HCT116 (cell line): ENCODE measurements at regions not wholly inside any gene's neighbourhood (a gene's known extent, or its start where the extent isn't known, plus 50 kb on each side); places are given as distances from the start of the nearest gene placed in this dataset.

Experiments used
- ATAC-seq: fragments of 200-7000 bp; cut with Tn5 transposase; 2 replicates; pipeline ENCODE4 v1.9.1; 2020; ENCODE audit warnings: mild to moderate bottlenecking, moderate library complexity
- BruUV-seq: library from RNA; stranded (reverse); fragments of 400-500 nt; replicated peaks from 2 replicates; lab custom pipeline; 2021; lab: Mats Ljungman, UMichigan
- CTCF ChIA-PET: fragments of 300-600 bp; sonication (Branson Sonifier 250); formaldehyde crosslinking; loops from one replicate; lab custom pipeline; 2021; ENCODE audit warnings: antibody characterized with exemption; lab: Charles Lee
- POLR2A ChIA-PET: fragments of 300-600, 350-600 bp; sonication (Branson Sonifier 250); formaldehyde crosslinking; loops from one replicate; lab custom pipeline; 2021; ENCODE audit warnings: antibody characterized with exemption; lab: Charles Lee
- RAD21 ChIA-PET, 2 experiments: fragments of 300-600 bp; sonication (Branson Sonifier 250); formaldehyde crosslinking; loops; one replicate each; lab custom pipeline; 2023; ENCODE audit warnings: low total read pairs in 2 of 2; ENCODE audit not compliant: uncharacterized antibody in 2 of 2, unreplicated experiment in 2 of 2, low non-redundant PET in 1 of 2; lab: Charles Lee
- DNase-seq: peaks from one replicate; pipeline ENCODE4 v3.0.0-alpha.2; 2010; ENCODE audit warnings: low read depth, low spot score
- H2AFZ ChIP-seq: fragments of 200-600 bp; shearing (Covaris generic), sonication (generic); 2 replicates; pipeline ENCODE4 v1.6.1; 2017; ENCODE audit warnings: low read depth, mixed run types, mixed read lengths, antibody characterized with exemption, low read length; ENCODE audit not compliant: poor library complexity, severe bottlenecking
- H3K27ac ChIP-seq: 2 replicates; pipeline ENCODE4 v1.5.1; 2012; ENCODE audit warnings: low read depth, low read length
- H3K27me3 ChIP-seq: fragments of 200-600 bp; sonication (generic); 2 replicates; pipeline ENCODE4 v1.6.1; 2016; ENCODE audit warnings: mixed run types, low read length, mixed read lengths; ENCODE audit not compliant: insufficient read depth
- H3K36me3 ChIP-seq, 2 experiments: fragments of 200-500 bp in 1 of 2; fragments of 200-600 bp in 1 of 2; sonication (Bioruptor generic) in 1 of 2; sonication (generic) in 1 of 2; 2 replicates each; pipeline versions ENCODE4 v1.5.1 to v1.6.1; 2014 to 2016; ENCODE audit warnings: low read length in 2 of 2, inconsistent platforms in 1 of 2, mixed read lengths in 1 of 2, mixed run types in 1 of 2; ENCODE audit not compliant: insufficient read depth in 2 of 2, control insufficient read depth in 1 of 2
- H3K4me1 ChIP-seq, 2 experiments: fragments of 200-600 bp in 1 of 2; sonication (generic) in 1 of 2; 2 replicates each; pipeline versions ENCODE4 v1.5.1 to v1.6.1; 2012 to 2017; ENCODE audit warnings: low read length in 2 of 2, inconsistent platforms in 1 of 2, mild to moderate bottlenecking in 1 of 2, mixed read lengths in 1 of 2, mixed run types in 1 of 2, moderate library complexity in 1 of 2; ENCODE audit not compliant: insufficient read depth in 2 of 2, control insufficient read depth in 1 of 2
- H3K4me2 ChIP-seq: fragments of 200-600 bp; sonication (generic); 2 replicates; pipeline ENCODE4 v1.6.1; 2017; ENCODE audit warnings: mixed run types, low read length, mixed read lengths
- H3K4me3 ChIP-seq, 2 experiments: fragments of 200-600 bp in 1 of 2; sonication (generic) in 1 of 2; replicated peaks in 1 of 2; 2 replicates each; pipeline ENCODE4 v1.5.1; 2011 to 2016; ENCODE audit warnings: low read length in 2 of 2, control low read depth in 1 of 2, low read depth in 1 of 2, mild to moderate bottlenecking in 1 of 2, mixed read lengths in 1 of 2, mixed run types in 1 of 2
- H3K79me2 ChIP-seq: fragments of 200-600 bp; sonication (generic); 2 replicates; pipeline ENCODE4 v1.6.1; 2017; ENCODE audit warnings: mild to moderate bottlenecking, mixed run types, low read length, moderate library complexity, mixed read lengths; ENCODE audit not compliant: insufficient read depth
- H3K9ac ChIP-seq: fragments of 200-600 bp; sonication (generic); 2 replicates; pipeline ENCODE4 v1.6.1; 2016; ENCODE audit warnings: low read length, mixed read lengths
- H3K9me2 ChIP-seq: fragments of 200-600 bp; sonication (generic), shearing (Covaris generic); 2 replicates; pipeline ENCODE4 v1.6.1; 2017; ENCODE audit warnings: mixed run types, mild to moderate bottlenecking, moderate library complexity; ENCODE audit not compliant: insufficient read depth
- H3K9me3 ChIP-seq, 2 experiments: fragments of 200-500 bp in 1 of 2; fragments of 200-600 bp in 1 of 2; sonication (Bioruptor generic) in 1 of 2; sonication (generic) in 1 of 2; 2 replicates each; pipeline ENCODE4 v1.6.1; 2014 to 2017; ENCODE audit warnings: low read length in 2 of 2, mixed read lengths in 2 of 2, inconsistent platforms in 1 of 2, low read depth in 1 of 2, mild to moderate bottlenecking in 1 of 2, mixed run types in 1 of 2, moderate library complexity in 1 of 2; ENCODE audit not compliant: control insufficient read depth in 1 of 2, insufficient read depth in 1 of 2
- H4K20me1 ChIP-seq: fragments of 200-600 bp; sonication (generic), shearing (Covaris generic); 2 replicates; pipeline ENCODE4 v1.6.1; 2017; ENCODE audit warnings: mixed run types, mild to moderate bottlenecking, moderate library complexity; ENCODE audit not compliant: insufficient read depth
- CBX3 ChIP-seq: IDR thresholded peaks from 2 replicates; pipeline ENCODE4 v1.6.1; 2012; ENCODE audit warnings: low read depth
- CEBPB ChIP-seq: IDR thresholded peaks from 2 replicates; pipeline ENCODE4 v1.6.1; 2012; ENCODE audit warnings: low read depth
- EGR1 ChIP-seq: IDR thresholded peaks from 2 replicates; pipeline ENCODE4 v1.6.1; 2012; ENCODE audit warnings: low read depth
- ELF1 ChIP-seq: IDR thresholded peaks from 2 replicates; pipeline ENCODE4 v1.6.1; 2012; ENCODE audit warnings: low read depth, borderline replicate concordance
- EZH2phosphoT487 ChIP-seq: fragments of 200-600 bp; IDR thresholded peaks from 2 replicates; pipeline ENCODE4 v1.6.1; 2018; ENCODE audit warnings: antibody characterized with exemption, borderline replicate concordance
- FOSL1 ChIP-seq: IDR thresholded peaks from 2 replicates; pipeline ENCODE4 v1.6.1; 2012; ENCODE audit warnings: low read depth
- JUND ChIP-seq: IDR thresholded peaks from 2 replicates; pipeline ENCODE4 v1.6.1; 2012
- MAX ChIP-seq: IDR thresholded peaks from 2 replicates; pipeline ENCODE4 v1.6.1; 2012
- POLR2A ChIP-seq: IDR thresholded peaks from 2 replicates; pipeline ENCODE4 v1.7.0; 2011; ENCODE audit warnings: borderline replicate concordance; ENCODE audit not compliant: insufficient read depth, insufficient read length; ENCODE audit errors: extremely low read depth
- RAD21 ChIP-seq: IDR thresholded peaks from 2 replicates; pipeline ENCODE4 v1.6.1; 2012; ENCODE audit warnings: low read depth, mild to moderate bottlenecking
- SIN3A ChIP-seq: IDR thresholded peaks from 2 replicates; pipeline ENCODE4 v1.6.1; 2012; ENCODE audit warnings: low read depth
- SP1 ChIP-seq: IDR thresholded peaks from 2 replicates; pipeline ENCODE4 v1.6.1; 2012; ENCODE audit warnings: low read depth
- SRF ChIP-seq: IDR thresholded peaks from 2 replicates; pipeline ENCODE4 v1.6.1; 2012; ENCODE audit warnings: low read depth
- TCF7L2 ChIP-seq: IDR thresholded peaks from 2 replicates; pipeline ENCODE4 v1.7.0; 2011; ENCODE audit warnings: borderline replicate concordance, inconsistent platforms; ENCODE audit not compliant: insufficient read depth, insufficient read length; ENCODE audit errors: extremely low read depth
- YY1 ChIP-seq: IDR thresholded peaks from 2 replicates; pipeline ENCODE4 v1.6.1; 2011; ENCODE audit warnings: low read length, low read depth, moderate library complexity, mild to moderate bottlenecking; ENCODE audit not compliant: insufficient replicate concordance; ENCODE audit errors: extremely low read depth
- ZFX ChIP-seq: fragments of 450-650 bp; IDR thresholded peaks from 2 replicates; pipeline ENCODE4 v1.6.1; 2017
- ZNF274 ChIP-seq: fragments of 200-500 bp; sonication (Bioruptor generic); IDR thresholded peaks from 2 replicates; pipeline ENCODE4 v1.6.1; 2014; ENCODE audit warnings: mild to moderate bottlenecking, low read depth, low read length, inconsistent platforms
- intact Hi-C: fragments of 100-400 bp; cut with micrococcal nuclease; formaldehyde crosslinking; loops from 2 replicates; pipeline ENCODE4 v1.10.0; 2022
- TF ChIP-seq, protein P1 (sequence below): IDR thresholded peaks from 2 replicates; pipeline ENCODE4 v1.6.1; 2011; ENCODE audit warnings: mild to moderate bottlenecking, low read length, moderate library complexity; ENCODE audit not compliant: insufficient replicate concordance; ENCODE audit errors: extremely low read depth

DNA sequence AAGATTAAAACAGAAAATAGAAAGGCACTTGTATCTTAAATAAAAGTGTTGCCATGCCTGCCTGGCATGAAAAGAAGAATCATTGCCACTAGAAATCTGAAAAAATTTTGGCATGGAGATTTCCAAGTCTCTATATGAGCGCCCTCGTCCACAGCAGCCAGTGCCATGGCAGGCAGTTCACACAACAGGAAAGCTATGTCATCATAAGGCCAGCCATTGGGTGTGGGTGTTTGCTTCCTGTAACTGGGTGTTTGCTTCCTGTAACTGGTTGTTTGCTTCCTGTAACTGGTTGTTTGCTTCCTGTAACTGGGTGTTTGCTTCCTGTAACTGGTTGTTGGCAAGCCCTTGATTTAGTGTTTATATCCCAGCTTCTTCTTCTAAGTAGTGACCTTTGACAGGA is 446.7 kb downstream of the IRX1 start:
- no peaks in the 10 kb centered on the region for H3K27me3 ChIP-seq
- BruUV-seq = no TSS peak
- H3K27ac ChIP-seq = no peak overlapping the region
- H3K4me2 ChIP-seq = no peak overlapping the region
- no peaks in the 10 kb centered on the region for H3K79me2 ChIP-seq
- ATAC-seq = no peak
- ChIA-PET RAD21 (no interaction called here), CTCF (no interaction called here), POLR2A (no interaction called here)
- no peak for DNase-seq
- H3K4me1 ChIP-seq = no peaks in the 10 kb centered on the region
- no peaks in the 10 kb centered on the region for H3K9me2 ChIP-seq
- H3K36me3 ChIP-seq = no peaks in the 10 kb centered on the region
- no peak overlapping the region for H3K4me3 ChIP-seq
- H3K9me3 ChIP-seq = peaks cover 15 to 41% of the 10 kb centered on the region in 2 experiments; a peak in 2 of 4 replicates
- intact Hi-C loops = no loop called here
- no peaks in the 10 kb centered on the region for H4K20me1 ChIP-seq
- TF ChIP-seq POLR2A (no peak), ZFX (no peak), EGR1 (no peak), FOSL1 (no peak), SP1 (no peak), YY1 (no peak)
- no peak overlapping the region for H2AFZ ChIP-seq
- no peak overlapping the region for H3K9ac ChIP-seq

GRCh38 chr5:4043135-4043534 is 447.5 kb downstream of the IRX1 start:
- TF ChIP-seq YY1 = no peak
- no peak for TF ChIP-seq EZH2phosphoT487
- no peak for TF ChIP-seq SIN3A
- no peak for TF ChIP-seq EGR1
- no peak for TF ChIP-seq SRF
- TF ChIP-seq ZNF274 = no peak
- TF ChIP-seq CBX3 = no peak
- no peak for TF ChIP-seq FOSL1
- TF ChIP-seq RAD21 = no peak
- no peak for TF ChIP-seq TCF7L2
- no peak for TF ChIP-seq CEBPB
- TF ChIP-seq JUND = no peak
- TF ChIP-seq ZFX = no peak
- TF ChIP-seq, protein P1, sequence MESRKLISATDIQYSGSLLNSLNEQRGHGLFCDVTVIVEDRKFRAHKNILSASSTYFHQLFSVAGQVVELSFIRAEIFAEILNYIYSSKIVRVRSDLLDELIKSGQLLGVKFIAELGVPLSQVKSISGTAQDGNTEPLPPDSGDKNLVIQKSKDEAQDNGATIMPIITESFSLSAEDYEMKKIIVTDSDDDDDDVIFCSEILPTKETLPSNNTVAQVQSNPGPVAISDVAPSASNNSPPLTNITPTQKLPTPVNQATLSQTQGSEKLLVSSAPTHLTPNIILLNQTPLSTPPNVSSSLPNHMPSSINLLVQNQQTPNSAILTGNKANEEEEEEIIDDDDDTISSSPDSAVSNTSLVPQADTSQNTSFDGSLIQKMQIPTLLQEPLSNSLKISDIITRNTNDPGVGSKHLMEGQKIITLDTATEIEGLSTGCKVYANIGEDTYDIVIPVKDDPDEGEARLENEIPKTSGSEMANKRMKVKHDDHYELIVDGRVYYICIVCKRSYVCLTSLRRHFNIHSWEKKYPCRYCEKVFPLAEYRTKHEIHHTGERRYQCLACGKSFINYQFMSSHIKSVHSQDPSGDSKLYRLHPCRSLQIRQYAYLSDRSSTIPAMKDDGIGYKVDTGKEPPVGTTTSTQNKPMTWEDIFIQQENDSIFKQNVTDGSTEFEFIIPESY = no peak
- no peak for TF ChIP-seq ELF1
- no peak for TF ChIP-seq MAX
- Histone ChIP-seq H3K9me2 (no peaks in the 10 kb centered on the region), H3K9me3 (peaks cover 15 to 42% of the 10 kb centered on the region in 2 experiments; a peak in 2 of 4 replicates), H3K27me3 (no peaks in the 10 kb centered on the region), H3K4me3 (no peak overlapping the region), H3K36me3 (no peaks in the 10 kb centered on the region), H2AFZ (no peak overlapping the region), H3K27ac (no peak overlapping the region), H3K9ac (no peak overlapping the region), H4K20me1 (no peaks in the 10 kb centered on the region), H3K79me2 (no peaks in the 10 kb centered on the region), H3K4me2 (no peak overlapping the region), H3K4me1 (no peaks in the 10 kb centered on the region)
- CTCF ChIA-PET = no interaction called here
- POLR2A ChIA-PET = no interaction called here
- no peak for ATAC-seq
- RAD21 ChIA-PET = no interaction called here
- BruUV-seq = no TSS peak
- intact Hi-C loops = no loop called here
- no peak for DNase-seq
